OCI-LY1 (cell line): ENCODE measurements at regions not wholly inside any gene's neighbourhood (a gene's known extent, or its start where the extent isn't known, plus 50 kb on each side); places are given as distances from the start of the nearest gene placed in this dataset.
A peak's percentile ranks its signal among the peaks of the same experiment; 100 is the strongest.

Experiments
- CTCF ChIP-seq: fragments of 200-600 bp; sonication (generic), shearing (Covaris generic); IDR thresholded peaks from 2 replicates; pipeline ENCODE4 v1.5.1; 2017; ENCODE audit warnings: mild to moderate bottlenecking, antibody characterized with exemption, low read length, moderate library complexity, mixed read lengths
- EZH2 ChIP-seq: fragments of 200-600 bp; sonication (generic), shearing (Covaris generic); IDR thresholded peaks from 2 replicates; pipeline ENCODE4 v1.8.0; 2017; ENCODE audit warnings: borderline replicate concordance, mixed run types, mild to moderate bottlenecking, antibody characterized with exemption, low read length, moderate library complexity, mixed read lengths

GRCh38 chr4:177051473-177052060 is 258.1 kb upstream of the NEIL3 start:
- TF ChIP-seq CTCF = peak; percentile 75
- no peak for TF ChIP-seq EZH2
